ENCODE measurements at regions not wholly inside any gene's neighbourhood (a gene's known extent, or its start where the extent isn't known, plus 50 kb on each side); places are given as distances from the start of the nearest gene placed in this dataset.
"Not testable (repeated sequence)": the region's sequence is repeated elsewhere in the genome, so short reads cannot be mapped to it uniquely, and the experiment has no call there.

DNA sequence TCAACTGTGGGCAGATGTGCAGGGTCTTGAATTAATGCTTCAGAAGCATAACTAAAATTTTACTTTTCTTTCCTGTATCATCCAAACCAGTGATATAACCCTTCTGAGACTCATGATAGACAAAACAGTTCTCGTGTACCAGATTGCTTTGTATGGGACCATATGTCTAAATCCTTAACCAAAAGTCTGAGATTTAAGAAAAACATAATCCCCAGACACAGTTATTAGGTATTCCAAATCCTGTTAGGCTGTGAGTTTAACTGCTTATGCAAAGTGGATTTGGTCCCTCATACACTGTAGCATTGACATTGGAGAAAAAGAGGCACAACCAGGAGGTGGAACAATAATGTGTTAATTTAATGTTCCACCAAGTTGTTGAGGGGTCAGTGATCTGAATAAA, 235.0 kb downstream of the PMAIP1 start:
- DNase-seq (ENCODE audit: low read depth), result no peak

DNA sequence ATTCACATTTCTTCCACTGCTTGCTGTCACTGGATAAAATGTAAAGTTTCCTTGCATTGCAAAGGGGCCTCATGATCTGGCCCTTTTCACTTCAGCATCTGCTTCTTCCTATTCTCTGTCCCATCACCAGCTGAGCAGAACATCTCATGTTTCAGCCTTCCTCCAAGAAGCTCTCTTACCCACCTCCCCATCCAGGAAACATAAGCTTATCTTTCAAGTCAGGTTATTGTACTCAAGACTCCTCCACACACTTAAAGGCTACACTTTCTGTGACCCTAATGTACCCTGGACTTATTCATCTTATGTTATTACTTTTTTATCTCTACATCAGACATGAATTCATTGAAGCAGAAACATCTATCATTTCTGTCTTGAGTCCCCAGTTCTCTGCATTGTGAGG, 230.5 kb downstream of the PMAIP1 start:
- no peak for DNase-seq (ENCODE audit: low read depth)

DNA sequence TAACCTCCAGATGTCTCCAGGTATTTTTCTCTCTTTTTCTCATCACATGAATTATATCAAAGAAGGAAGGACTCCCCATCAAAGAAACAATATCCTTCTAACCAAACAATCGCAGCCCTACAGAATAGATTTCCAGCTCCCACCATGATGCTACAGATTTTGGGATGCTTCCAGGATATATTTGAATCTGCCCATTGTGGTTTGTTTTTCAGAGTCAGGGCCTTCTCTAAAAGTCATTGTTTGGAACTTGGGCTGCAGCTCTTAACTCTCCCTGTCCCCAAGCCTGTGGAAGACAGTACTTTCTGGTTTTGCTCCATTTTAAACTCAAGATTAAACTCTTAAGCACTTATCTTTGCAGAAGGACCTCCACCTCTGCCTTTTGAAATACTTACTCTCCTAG, 223.2 kb downstream of the PMAIP1 start:
- DNase-seq (ENCODE audit: low read depth), result no peak

DNA sequence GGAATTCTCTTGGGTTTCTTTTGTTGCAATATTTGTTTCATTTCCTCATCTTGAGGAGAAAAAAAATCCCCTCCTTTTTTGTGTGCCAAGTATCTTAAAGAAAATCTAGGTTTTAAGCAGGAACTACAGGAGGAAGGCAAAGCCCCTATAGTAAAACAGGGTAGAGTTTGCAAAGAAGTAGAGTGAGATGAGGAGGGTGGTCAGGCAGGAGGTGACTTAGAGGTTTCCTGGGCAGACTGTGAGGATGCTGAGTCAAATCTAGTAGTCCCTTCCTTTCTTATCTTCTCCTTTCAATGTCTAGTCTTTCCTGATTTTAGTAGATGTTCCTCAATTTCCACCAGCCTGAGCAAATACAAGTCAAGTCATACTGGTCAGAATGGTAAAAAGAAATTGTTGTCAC, 222.5 kb downstream of the PMAIP1 start:
- no peak for DNase-seq (ENCODE audit: low read depth)

DNA sequence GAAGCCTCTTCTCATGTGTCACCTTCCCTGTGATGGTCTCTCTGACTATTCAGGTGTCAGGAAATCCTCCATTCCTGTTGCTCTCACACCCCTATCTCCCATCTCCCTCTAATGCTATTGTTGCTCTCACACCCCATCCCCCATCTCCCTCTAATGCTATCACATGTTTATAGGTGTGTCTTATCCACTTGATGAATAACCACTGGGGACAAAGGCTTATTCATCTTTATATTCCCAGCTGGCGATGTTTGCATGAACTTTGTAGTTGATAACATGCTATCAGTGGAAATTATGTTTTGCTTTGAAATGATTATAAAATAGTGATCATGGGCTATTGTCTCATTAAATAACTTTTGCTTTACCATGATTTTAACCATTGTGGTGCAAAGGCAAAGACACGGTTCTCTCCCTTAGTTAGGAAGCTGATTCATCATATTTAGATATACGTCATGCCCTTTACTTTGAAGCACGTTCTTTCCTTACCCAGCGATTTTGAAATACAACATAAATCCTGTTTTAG, 220.5 kb downstream of the PMAIP1 start:
- DNase-seq (ENCODE audit: low read depth), result no peak

DNA sequence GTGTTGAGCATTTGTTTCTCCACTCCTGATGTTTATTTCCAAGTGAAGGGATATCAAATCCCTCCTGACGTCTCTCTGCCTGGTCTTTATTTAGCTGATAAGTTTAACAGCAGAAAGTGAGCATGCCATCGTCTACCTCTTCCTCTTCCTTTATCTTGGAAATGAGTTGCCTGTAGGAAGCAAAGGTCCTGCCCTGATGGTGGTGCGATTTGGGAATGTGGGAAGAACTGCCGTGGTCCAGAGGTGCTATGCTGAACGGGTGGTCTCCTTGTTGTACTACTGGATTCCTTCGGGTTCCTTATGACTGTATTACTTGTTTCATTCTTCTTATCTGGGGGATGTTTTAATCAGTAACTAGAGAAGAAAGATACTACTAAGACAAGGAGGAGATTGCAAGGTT, 217.5 kb downstream of the PMAIP1 start:
- no peak for DNase-seq (ENCODE audit: low read depth)

DNA sequence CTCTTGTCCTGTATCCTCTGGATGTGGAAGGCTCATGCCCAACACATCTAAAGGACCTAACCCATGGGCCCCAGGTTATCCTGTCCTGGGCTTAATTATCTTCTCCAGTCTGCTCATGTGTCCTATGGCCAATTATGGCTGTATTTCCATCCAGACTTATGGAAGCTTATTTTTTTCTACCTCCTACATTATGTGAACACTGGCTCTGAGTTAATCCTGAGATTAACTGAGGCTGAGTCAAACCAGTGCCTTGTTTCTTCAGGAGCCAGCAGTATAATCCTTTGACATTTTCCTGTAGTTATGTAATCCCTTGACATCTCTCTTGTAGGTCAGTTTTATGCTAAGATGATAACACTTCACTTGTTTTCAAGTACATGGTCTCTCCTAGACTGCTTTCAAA, 213.6 kb downstream of the PMAIP1 start:
- peak; percentile 32 for DNase-seq (ENCODE audit: low read depth)

DNA sequence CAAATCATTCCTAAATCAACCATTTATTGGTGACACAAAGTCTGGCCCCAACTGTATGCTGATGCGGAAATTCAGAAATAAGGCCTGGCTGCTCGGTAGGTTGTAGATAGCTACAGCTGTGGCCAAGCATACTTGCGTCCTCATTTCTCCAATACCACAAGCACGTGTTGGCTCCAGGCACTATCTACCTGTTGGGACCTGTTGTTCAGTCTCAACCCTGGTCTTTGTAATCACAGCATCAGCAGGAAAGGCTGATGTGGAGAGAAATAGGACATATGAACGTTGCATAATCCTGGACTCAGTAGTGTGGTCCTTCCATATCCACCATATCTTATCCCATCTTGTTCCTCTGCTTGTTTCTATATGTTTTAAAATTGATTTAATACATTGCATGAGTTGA, 212.6 kb downstream of the PMAIP1 start:
- no peak for DNase-seq (ENCODE audit: low read depth)

DNA sequence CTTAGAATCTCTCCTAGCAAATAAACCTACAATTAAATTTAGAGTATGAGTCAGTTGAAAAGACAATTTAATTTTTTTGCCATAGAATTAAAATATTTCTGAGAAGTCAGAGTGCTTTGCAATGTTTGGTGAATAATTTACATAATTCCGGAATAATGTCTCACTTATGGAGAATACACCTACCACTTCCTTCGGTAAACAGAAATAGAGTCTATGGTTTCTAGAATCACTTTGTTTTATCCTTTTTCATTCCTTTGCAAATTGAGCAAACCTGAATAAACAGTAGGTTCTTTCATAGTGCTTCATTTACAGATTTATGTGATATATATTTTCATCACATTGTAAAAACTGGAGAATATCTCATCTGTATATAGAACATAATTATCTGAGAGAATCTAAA, 211.7 kb downstream of the PMAIP1 start:
- no peak for DNase-seq (ENCODE audit: low read depth)

DNA sequence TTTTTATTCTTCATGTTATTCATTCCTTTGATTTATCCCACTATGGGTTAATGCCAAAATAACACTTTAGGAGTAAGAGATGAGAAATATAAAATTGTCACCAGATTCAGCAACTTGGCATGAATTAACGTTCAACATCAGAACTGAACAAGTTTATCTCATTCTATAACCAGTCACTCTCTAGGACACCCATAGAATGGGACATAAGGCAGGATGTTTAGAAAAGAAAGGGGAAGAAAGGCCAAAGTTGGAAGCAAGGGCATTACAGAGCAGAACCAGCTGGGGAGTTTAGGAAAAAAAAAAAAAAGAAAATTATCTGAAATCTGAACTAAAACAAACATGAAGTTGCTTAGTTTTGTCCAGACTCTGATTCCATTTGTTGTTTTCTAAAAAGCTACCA, 211.0 kb downstream of the PMAIP1 start:
- no peak for DNase-seq (ENCODE audit: low read depth)

DNA sequence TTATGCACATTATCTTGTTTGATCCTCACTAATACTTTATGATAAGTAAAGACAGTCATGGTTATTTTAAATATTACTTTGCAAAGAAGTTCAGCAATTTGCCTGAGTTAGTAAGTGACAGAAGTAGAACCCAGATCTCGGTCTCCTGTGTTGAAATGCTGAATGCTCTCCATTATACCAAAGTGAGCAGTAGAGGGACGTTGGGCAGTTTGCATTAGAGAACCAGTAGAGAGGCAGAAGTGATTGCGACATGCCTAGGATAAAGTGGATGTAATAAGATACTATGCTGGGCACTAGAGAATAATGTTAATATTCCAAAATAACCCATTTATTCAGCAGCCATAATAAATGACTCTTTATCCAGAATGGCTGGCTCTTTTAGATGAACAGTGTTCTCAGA, 201.0 kb downstream of the PMAIP1 start:
- peak; percentile 6 for DNase-seq (ENCODE audit: low read depth)

DNA sequence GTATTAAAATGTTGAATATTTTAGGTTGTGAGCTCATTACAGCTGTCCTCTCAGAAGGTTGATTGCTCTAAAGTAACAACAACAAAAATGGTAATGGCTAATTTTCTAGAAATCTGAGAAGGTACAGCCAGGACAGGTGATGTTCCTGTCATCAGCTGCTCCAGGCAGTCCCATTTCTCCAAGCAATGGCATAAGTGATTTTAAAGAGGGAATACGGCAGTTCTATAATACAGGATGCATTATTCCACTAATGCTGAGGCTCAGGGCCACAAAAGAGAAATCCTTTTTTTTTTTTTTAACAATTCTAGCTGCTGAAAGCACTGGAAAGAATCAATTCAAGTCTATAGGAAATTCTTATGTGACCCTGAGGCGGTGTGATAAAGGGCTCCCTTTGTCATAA, 199.9 kb downstream of the PMAIP1 start:
- DNase-seq (ENCODE audit: low read depth), result no peak

DNA sequence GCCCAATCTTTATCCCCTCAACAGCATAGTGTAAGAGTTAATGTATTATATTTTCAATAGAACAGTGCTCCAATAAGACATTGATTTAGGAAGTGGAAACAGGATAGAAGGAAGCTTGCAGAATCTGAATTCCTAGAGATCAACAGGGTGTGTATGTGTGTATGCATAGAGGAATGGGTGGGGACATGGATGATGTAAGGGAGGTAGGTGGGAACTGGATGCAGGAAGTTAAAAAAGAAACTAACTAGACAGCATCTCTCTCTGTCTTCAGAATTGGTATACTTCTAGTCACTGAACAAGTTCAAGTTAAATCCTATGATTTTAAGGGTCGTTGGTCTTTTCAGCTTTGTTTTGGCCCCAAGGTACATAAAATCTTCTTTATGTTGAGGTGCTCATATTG, 196.6 kb downstream of the PMAIP1 start:
- no peak for DNase-seq (ENCODE audit: low read depth)

DNA sequence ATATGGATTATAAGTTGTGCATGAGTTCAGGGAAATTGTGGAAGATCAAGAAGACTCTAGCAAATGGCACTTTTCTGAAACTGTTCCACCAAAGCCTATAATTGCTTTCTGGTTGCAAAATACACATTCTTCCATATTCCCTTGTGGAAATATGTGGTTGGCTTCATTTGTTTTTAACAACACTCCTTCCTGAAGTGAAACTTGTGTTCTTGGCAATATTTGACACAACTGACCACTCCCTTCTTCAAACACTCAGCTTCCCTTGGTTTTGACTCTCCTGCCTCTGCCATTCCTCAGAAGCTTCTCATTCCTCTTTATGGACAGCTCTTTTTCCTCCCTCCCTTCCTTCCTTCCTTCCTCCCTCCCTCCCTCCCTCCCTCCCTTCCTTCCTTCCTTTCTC, 192.3 kb downstream of the PMAIP1 start:
- no peak for DNase-seq (ENCODE audit: low read depth)

DNA sequence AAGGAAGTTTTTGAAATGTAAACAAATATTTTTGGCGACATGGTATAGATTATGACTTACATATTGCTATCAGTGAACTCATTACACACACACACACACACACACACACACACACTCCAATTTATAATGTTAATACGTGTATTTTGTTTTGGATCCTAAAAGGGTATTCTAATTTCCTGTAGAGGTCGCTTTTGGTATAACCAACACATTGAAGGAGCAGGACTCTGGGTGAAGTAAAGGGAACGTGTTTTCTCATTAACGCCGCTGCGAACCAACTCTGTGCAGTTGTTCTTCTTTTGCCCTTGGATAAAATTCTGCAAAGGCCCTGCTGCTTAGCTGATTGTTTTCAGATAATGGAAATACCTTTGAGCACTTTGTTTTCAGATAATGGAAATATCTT, 190.4 kb downstream of the PMAIP1 start:
- peak; percentile 8 for DNase-seq (ENCODE audit: low read depth)

DNA sequence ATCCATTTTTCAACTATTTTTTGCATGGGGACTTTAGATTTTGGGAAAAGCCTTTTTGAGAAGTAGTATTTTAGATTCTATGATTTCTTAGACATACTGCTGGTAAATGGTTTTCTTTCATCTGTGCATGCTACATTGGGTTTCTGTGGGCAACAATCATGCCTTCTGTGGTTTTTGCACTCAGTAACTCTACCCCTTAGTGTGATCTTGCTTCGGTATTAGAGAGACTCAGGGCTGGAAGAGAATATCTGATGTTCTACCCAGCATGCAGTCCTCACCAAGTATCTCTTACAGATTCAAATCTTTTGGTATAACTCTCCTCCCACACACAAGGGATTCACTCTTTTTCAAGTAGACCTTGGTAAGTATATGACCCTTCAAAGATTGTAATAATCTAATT, 183.0 kb downstream of the PMAIP1 start:
- no peak for DNase-seq (ENCODE audit: low read depth)

DNA sequence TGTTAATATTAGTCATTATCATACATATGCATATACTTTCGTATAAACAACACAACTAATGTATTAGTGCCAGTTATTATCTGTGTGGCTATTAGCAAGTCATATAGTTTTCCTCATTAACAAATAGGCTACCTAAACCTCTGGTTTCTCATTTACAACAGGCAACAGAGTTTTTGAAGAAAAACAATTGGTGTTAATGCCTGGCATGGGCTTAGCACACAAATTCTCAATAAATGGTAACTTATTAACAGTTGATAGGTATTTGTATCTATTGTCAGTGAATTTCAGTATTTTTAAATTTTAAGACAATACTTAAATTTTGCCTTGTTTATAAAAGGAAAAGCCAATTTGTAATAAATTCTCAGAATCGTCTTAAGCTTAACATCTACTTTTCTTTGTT, 182.5 kb downstream of the PMAIP1 start:
- DNase-seq (ENCODE audit: low read depth), result no peak

DNA sequence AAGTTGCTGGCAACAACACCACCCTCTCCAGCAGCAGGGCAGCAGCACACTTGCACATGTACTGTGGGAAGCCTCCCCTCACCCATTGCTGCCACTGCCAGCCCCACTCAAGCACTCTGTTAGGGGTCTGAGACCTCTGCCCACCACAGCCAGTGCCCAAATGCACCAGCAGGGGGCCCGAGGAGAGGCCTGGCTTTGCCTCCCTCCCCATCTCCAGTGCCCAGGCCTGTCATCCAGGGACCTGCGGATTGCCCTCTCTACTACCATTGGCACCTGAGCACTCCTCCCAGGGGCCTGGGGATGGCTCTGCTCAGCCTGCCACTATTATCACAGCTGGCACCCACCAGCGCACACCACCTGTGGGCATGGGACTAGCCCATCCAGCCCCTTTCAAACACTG, 175.7 kb downstream of the PMAIP1 start:
- DNase-seq (ENCODE audit: low read depth), result no peak

DNA sequence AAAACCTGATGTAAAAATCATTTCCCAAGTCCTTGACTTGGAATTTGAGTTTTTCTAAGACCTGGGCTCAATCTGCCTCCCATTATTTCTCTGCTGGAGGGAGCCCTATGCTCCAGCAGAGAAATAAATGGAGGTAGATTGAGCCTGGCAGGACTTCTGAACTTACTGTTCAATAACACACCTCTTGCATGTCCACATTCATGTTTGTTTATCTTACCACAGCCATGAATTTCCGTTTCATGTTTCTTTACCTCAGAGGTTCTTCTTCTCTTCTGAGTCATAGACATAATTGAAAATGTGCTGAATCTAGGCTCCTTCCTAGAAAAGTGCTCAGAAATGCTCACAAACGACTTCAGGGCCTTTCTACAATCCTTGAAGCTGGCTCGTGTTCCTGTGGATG, 170.8 kb downstream of the PMAIP1 start:
- DNase-seq (ENCODE audit: low read depth), result peak; percentile 7

DNA sequence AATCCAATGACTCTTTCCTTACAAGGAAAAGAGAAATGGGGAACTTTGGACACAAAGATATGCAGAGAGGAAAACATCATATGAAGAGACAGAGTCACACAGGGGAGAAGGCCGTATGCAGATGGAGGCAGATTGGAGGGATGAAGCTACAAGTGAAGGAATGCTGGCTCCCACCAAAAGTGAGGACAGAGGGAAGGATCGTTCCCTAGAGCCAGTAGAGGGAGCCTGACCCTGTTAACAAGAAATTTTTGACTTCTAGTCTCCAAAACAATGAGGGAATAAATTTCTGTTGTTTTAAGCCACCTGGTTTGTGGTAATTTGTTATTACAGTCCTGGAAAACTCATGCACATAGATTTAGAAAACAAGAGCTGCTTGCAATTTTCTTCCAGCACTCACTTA, 169.3 kb downstream of the PMAIP1 start:
- DNase-seq (ENCODE audit: low read depth), result no peak

DNA sequence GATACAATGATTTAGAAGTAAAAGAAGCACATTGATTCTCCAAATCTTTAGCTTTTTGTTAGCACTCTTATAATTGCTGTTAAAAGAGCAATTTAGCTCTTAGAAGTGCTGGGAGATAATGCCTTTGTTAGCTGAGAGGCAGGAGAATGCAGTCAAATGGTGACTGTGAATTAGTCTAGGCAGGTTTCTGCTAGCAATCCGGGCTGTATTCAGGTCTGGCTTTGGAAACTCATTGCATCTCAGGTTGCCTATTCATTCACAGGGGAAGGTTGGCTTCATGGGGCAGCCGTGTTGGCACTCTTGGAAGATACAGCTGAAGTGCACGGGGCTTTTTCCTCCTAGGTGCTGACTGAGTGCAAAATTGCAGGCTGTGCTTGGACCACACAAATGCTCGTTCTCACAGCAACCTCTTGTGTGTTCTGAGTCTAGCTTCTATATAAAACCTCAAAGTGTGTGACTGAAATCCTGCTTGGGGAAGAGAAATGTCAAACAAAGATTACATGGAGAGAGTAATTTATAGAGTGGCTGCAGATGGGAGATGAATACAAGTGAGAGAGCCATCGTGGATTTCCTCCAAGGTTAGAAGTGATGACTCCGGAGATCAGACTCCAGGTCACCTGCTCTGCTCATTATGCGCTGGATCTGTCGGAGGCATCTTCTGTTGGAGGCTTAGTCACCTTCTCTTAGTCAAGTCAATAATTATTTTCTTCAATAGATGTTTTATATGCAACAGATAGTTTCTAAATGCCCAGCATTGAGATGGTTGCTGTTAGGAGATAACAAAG, 167.8 kb downstream of the PMAIP1 start:
- no peak for DNase-seq (ENCODE audit: low read depth)

DNA sequence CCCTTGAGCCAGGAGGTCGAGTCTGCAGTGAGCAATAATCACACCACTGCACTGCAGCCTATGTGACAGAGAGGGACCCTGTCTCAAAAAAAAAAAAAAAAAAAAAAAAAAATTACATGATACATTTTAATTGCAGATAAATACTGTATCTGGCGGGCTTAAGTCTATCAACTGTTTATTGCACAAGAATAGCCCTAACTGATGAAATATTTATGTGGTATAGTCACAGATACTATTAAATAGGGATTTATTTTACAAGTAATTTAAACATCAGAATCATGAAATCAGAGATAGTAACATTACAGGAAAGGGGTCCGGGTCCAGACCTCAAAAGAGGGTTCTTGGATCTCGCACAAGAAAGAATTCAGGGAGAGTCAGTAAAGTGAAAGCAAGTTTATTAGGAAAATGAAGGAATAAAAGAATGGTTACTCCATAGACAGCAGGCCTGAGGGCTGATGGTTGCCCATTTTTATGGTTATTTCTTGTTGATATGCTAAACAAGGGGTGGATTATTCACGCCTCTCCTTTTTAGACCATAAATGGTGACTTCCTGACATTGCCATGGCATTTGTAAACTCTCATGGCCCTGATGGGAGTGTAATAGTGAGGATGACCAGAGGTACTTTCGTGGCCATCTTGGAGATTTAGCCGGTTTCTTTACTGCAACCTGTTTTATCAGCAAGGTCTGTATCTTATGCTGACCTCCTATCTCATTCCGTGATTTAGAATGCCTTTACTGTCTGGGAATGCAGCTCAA, 166.6 kb downstream of the PMAIP1 start:
- no peak for DNase-seq (ENCODE audit: low read depth)

DNA sequence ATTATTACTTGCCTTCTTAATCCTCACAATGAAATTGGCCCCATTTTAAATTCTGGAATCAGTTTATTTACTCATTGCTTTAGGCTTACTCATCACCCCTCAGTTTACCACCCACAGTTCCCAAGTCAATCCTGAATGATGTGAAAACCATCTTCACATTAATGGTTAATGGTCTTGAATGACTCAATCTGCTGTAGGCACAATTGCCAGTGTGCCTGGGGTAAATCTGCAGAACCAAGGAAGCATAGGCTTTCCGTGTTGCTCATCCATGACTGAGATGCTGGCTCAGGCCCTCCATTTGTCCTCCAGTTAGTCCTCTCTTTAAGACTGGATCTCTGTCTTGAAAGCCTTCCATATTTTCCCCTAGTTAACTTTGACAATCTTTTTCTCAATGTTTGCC, 164.5 kb downstream of the PMAIP1 start:
- no peak for DNase-seq (ENCODE audit: low read depth)

DNA sequence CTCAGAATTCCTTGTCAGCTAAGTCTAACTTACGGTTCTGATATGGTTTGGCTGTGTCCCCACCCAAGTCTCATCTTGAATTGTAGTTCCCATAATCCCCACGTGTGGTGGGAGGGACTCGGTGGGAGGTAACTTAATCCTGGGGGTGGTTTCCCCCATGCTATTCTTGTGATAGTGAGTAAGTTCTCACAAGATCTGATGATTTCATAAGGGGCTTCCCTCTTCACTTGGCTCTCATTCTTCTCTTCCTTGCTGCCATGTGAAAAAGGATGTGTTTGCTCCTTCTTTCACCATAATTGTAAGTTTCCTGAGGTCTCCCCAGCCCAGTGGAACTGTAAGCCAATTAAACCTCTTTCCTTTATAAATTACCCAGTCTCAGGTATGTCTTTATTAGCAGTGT, 163.0 kb downstream of the PMAIP1 start:
- DNase-seq (ENCODE audit: low read depth), result not testable (repeated sequence)

All from amniotic epithelial cell (primary cell).